Fibroblast of the conjunctiva (primary cell): ENCODE measurements at regions not wholly inside any gene's neighbourhood (a gene's known extent, or its start where the extent isn't known, plus 50 kb on each side); places are given as distances from the start of the nearest gene placed in this dataset.

Source experiments
- DNase-seq: peaks from one replicate; pipeline ENCODE4 v3.0.0-alpha.2; 2010; ENCODE audit warnings: low read depth

DNA sequence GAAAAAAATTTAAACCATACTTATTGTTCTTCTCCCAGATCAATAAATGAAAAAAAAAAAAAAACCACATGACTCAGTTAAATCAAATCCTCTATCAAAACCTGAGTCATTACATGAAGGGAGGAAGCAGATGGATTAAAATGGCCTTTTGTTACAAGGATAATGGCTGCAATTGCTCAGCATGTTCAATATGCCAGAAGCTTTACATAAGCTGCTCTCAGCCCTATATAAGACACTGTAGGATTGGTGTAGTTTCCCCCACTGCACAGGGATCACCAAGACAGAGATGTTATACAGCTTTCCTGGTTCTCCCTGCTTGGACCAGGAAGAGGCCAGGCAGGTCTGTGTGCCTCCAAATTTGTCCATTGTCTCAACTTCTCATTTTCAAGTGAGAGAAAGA is 101.6 kb upstream of the MAP1B start:
- DNase-seq = no peak

DNA sequence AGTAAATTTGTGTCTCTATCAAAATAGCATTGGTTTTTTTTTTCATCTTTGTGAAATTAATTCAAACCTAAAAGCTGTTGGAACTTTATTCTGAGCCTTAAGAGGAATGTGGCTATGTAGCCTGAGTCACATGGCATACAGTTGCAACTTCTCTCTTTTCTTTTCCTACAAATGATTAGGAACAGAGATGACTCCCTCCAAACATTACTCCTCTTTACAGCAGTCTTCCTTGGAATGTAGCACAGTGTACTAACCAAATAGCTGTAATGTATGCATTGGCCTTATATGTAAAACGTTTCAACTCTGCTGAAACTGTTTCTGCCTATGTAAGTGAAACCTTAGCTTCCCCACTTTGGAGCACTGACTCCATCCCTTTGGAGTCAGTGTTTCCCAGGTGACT is 100.9 kb upstream of the MAP1B start:
- DNase-seq = no peak

DNA sequence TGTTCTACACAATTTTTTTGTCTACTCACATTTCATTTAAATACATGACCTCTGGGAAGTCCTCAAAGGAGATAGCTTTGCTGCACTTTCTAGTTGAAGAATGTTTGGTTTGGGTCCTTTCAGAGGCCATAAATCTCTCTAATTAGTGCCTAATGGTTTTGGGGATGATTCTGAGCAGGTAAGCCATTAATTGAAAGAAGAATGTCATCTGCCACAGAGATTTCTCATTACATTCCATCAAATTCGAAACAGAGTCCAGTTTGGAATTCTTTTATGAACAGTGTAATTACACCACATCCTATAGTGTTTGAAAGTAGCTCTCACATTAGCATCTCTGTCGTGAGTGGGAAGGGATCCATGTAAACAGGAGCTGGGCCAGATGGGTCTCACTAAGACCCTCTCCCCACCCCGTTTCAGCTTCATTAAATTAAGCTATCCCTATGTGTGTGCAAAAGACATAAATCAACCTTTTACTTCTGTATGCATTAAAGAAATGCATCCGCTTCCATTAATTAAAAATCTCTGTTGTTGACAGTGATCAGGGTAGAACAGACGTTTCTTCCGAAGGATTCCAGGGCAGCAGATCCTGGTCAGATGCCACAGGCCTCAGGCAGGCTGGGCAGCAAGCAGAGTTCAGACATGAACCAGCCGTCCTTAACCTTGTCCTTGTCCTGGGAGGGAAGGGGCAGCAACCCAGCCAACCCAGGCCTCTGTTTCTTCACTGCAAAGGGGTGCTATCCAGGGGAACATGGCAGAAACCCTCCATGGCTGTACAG is 99.8 kb upstream of the MAP1B start:
- no peak for DNase-seq

DNA sequence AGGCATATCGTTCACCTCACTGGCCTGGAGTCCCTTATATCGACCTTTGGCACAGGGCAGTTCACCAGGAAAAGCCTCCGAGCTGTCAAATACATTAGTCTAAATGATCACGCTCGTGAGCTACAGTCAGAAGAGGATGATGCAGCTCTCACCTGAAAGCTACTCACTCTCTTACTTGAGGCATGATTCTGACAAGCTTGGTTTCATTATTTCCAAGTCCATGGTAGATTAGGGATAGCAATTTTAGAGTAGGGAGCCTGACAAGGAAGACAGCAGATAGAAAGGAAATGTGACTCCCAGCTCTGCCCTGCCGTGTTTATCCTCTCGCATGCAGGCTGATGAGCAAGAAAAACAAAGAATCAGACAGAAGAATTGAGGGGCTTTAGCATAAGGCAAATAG is 98.0 kb upstream of the MAP1B start:
- DNase-seq = no peak

DNA sequence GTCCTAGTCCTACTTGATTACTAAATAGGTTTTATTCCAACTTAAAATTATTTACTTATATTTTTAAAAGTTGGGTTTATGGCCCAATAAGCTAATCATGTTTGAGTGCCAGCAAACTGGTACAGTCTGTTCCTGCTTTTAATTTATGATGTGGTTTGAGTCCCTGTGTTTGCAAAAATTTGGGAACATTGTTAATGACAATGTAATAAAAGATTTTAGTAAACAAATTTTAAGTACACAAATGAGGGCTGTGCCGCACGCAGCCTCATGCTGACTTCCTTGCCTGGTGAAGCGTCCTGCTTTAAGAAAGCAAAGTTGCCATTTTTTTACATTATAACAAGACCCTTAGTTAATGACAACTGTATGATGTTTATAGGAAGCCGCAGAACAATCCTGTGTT is 96.8 kb upstream of the MAP1B start:
- DNase-seq = no peak

DNA sequence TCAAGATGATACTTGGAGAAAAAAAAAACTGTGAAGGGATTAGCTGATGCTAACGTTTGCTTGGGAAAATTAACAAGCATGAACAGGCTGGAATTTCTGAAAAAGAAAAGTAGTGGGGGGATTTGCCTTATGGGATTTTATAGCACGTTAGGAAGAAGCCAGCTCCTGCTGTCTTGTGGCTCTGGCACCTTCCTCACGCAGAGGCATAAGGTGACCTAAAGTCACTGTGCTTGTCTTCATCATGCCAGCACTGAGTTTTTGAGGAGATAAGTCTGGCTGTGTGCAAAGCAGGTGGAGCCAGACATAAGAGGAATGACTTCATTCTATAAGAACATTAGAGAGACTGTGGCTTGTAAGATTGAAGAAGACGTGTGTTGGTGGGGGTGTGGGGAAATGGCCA is 94.4 kb upstream of the MAP1B start:
- DNase-seq = no peak

DNA sequence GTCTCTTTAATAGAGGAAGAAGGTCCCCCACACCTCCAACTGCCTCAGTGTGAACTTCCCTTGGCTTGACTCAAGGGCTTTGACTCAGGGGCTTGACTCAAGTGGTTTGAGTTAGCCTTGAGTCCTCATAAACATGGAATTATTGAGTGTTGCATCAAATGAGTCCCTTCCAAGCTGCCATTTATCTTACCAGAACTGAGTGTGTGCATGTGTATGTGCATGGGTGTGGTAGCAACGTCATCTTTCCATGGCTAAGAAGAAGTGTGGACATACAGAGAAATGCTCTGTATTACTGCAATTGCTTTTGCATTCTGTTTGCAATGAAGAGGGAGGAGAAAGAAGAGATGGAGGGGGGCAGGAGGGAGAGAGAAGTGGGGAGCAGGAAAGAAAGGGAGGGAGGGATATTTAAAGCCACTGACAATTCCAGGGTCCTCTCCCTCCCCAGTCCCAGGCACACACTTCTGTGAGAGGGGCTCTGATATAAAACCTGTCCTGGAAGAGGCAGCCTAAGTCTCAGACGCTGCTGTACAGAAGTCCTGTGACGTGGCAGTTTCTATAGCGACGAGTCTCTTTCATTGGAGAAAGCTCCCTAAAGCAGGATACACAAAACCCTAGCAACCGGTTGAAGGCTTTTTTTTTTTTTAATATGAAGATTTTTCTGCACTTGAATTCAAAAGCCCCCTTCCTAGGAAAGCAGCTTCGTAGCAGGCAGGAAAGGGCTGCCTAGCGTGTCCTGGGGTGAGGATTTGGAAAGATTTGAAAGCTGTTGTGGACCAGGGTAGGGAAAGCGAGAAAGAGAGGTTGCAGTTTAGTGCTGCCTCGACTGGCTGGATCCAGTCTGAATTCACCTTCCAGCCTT is 93.3 kb upstream of the MAP1B start:
- DNase-seq = no peak

DNA sequence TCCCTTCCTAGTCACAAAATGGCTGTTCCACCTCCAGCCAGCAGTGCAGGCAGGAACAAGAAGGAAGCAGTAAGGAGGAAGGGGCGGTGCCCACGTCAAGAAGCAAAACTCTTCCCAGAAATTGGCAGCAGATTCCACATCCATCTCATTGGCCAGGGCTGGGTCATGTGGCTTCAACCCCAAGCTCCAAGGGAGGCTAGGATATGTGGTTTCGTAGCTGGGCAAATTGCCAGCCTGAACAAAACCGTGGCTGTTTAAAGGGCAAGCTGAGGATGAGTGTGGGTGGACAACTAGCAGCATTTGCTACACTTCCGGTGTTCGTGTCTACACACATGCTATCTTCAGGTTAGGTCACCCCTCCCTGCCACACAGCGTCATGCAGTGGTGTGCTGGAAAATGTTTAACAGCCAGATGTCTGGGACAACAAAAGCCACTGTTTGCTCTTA is 92.1 kb upstream of the MAP1B start:
- no peak for DNase-seq

DNA sequence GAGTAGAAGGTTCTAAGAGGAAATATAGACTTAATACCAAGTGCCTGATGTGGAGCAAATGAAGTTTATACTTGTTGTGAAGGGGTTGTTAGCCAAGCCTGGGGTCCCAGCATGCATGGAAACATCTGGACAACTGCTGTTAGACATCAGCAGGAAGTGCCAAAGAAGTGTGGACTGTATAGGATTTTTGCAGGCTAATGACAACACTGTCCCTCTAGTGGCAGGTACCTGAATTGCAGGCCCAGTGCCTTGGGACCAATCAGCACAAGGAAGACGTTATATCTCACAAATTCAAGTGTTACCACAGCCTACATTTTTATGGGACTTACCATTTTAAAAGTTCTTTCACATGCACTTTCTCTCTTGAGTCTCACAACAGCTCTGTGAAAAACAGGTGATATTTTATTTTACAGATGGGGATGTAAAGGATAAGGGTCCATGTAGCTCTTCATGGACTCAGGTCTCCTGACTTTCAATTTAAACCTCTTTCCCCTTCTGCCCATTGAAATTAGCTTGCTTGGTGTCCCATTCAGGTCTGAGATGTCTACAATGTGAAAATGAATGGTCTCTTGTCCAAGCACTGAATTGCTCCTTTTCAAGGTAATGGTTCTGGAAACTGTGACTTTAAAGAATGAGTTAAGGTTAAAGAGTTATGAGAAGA is 89.0 kb upstream of the MAP1B start:
- no peak for DNase-seq

DNA sequence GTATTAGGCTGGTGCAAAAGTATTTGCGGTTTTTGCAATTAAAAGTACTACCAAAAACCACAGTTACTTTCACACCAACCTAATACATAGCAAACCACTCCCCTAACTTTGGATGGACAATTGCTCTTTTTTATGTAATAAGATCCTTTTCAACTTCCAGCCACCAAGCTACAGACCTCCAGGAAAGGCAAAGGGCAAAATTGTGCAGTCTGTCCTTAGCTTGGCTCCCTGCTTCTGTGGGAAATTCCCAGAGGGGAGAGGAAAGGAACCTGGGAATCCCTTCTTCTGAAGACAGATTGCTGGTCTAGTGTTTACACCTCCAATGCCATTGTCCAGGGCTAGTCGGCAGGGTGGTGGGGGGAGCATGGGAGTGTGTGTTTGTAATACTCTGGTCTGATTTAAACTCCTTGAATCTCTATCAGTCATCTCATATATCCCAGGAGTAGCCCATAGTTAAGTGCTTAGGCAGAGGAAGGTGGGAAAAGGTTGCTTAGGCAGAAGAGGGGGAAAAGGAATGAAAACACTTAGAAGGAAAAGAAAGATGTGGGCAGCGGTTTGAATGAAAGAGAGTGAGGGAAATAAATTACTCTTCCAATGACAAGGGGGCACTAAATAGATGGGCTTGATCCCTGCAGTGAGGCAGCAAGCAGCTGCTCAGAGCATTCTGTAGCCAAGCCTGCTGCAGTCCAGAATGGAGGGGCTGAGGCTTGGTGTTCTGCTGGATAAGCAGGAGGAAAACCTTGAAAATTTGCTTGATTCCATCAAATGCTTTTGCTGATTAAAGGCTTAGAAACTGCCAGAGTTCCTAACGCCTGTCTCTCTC is 86.9 kb upstream of the MAP1B start:
- no peak for DNase-seq

DNA sequence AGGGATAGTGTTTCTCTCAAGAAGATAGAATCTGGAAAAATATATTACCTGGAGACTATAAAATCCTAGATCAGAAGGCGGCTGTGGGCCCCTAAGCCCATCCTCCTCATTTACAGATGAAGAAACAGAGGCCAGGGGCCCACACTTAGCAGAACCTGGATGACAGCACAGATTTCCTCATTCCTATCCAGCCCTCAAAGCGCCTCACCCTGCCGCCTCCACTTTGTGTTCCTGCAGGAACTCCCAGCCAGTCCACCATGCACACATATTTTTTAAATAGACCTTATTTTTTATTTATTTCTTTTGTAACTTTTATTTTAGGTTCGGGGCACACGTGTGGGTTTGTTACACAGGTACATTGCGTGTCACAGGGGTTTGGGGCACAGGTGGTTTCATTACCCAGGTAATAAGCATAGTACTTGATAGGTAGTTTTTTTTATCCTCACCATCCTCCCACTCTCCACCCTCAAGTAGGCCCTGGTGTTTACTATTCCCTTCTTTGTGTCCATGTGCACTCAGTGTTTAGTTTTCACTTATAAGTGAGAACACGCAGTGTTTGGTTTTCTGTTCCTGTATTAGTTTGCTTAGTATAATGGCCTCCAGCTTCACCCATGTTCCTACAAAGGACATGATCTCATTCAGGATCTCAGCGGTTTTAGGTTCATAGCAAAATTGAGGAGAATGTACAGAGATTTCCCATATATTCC is 85.5 kb upstream of the MAP1B start:
- no peak for DNase-seq

DNA sequence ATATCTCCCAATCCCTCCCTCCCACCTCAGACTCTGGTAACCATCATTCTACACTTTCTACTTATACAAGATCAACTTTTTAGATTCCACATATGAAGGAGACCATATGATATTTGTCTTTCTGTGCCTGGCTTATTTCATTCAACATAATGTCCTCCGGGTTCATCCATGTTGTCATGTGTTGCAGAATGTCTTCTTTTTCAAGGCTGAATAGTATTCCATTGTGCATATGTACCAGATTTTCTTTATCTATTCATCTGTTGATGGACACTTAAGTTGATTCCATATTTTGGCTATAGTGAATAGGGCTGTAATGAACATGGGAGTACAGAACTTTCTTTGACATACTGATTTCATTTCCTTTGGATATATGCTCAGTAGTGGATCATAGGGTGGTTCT is 78.9 kb upstream of the MAP1B start:
- DNase-seq = no peak

DNA sequence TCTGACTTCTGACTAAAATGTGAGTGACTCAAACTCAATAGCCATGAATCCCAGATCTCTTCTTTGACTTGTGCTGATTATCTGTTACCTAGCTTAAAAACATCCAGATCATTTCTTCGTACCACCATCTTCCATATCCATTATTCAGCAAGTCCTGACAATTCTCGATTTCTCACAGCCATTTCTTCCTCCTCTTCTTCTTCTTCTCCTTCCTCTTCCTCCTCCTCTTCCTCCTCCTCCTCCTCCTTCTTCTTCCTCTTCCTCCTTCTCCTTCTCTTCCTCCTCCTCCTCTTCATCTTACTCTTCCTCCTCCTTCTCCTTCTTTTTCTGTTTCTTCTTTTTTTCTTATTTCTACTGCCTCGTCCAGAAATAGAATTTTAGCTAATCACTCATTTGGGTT is 77.0 kb upstream of the MAP1B start:
- no peak for DNase-seq

DNA sequence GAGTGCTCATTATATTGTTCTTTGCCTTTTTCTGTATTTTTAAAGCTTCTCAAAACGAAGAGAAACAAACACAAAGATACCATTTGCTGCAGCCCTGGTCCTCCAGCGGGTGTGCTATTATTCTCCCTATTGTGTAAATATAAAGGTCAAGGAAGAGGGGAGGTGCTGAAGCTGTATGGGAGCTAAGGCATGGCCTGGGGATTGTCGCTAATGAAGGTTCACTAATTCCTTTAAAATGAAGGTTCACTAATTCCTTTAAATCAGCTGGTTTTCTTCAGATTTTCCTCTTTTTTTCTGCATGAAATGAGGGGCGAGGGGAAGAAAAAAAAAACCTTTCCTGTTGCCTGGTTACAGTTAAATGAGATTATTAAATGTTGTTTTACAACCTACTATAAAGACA is 74.5 kb upstream of the MAP1B start:
- no peak for DNase-seq

DNA sequence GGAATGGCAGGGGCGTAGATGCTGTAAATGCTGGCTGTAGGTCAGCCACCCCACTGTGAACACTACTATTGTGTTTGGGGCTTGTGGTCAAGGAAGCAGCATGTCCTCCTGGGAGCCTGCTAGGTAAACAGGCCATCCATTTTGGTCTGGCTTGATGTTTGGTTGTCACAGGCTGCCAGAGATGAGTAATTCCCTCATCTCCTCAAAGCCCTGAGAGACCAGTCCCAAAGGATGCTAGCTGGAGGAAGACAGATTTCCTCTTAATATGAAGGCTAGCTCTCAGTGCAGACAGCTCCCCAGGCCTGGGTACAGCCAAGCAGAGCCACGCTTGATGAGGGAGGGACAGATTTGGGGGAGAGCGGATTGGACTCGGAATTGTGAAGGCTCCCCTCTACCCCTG is 72.5 kb upstream of the MAP1B start:
- DNase-seq = no peak

DNA sequence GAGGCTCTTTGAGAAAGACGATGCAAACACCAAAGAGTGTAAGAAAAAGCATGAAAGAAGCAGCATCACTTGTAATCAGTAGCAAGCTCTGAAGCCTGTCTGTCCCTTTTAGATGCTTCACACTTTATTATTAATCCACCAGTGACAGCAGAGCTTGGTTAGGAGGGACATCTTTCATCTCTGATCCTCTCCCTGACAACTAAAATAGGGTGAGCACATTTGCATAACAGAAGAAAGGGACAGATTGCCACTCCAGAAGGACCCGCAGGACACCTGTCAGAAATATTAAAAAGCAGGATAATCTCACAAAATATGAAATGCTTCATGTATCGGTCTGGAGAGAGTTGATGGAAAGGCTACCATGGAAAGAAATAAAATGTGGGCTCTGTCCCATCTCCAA is 71.4 kb upstream of the MAP1B start:
- DNase-seq = no peak

DNA sequence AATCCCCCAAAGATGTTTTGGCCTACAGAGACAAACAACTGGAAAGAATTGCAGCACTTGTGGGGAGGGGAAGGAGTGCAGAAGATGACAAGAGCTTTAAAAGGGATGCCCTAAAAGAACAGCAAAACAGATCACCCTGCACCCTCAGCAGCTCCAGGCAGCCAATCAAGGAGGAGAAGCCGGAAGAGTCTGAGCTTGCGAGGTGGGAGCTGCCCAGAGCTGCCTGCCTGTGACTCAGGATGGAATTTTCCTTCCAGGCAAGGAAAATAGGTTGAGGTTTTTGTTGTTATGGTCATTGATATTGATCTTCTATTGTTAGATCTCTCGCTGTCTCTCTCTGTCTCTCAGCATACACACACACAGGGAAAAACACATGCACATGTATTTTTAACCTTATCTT is 70.3 kb upstream of the MAP1B start:
- DNase-seq = no peak

DNA sequence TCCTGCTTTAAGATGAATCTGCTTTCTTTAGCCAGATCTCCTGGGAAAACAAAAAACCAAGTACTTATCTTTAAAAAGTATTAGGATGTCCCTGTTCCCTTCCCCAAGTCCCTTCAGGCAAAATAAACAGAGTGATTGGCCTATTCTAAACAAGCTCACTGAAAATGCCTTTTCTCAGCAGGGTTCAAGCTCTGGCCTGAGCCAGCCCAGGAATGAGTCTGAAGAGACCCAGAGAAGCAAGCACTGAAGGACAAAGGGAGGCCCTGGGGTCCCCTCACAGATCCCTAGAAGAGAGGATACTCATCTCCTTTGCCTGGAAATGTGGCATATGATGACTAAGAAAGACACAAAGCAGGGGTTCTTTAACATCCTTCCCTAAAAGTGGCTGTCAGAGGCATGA is 66.8 kb upstream of the MAP1B start:
- DNase-seq = no peak

DNA sequence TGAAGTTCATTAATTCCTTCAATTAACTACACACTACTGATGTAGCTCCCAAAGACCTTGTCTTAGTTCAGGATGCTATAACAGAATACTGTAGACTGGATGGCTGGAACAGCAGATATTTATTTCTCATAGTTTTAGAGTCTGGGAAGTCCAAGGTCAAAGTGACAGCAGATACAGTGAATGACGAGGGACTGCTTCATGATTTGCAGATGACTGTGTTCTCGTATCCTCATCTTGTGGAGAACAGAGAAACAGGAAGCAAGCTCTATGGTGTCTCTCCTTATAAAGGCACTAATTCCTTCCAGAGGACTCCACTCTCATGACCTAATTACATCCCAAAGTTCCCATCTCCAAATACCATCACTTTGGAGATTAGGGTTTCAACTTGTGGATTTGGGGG is 65.6 kb upstream of the MAP1B start:
- no peak for DNase-seq

DNA sequence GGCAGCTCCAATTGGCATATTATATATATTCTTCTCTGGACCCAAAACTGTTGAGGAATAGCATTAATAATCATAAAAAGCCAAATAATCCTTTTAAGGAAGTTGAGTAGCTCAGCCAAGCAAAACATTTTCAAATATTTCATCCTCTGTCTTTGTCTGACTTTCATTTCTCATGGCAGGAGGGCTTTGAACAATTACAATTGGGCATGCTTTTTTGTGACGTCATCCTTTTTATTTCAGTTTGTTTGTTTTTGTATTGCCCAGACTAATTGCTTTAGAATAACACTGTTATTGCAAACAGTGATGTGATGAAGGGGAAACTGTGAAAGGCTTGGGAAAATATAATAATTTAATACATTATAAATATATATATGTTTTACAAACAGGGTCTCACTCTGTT is 65.2 kb upstream of the MAP1B start:
- no peak for DNase-seq

DNA sequence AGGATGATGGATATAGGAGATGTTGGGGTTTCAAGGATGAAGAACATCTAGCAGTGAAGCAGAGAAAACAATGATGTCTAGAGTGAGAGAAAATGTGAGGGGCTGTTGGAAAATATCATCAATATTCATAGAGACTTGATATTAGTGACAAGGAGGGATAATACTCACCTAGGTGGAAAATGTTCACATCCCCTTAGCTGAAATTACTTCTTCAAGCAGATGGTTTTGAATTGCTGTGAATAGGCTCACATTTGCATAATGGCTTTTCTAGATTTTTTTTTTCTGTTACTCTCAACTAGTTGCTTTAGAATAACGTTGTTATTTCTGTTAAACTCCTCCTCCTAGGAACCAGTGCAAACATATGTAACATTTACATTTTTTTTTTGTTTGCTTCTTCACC is 61.6 kb upstream of the MAP1B start:
- no peak for DNase-seq

DNA sequence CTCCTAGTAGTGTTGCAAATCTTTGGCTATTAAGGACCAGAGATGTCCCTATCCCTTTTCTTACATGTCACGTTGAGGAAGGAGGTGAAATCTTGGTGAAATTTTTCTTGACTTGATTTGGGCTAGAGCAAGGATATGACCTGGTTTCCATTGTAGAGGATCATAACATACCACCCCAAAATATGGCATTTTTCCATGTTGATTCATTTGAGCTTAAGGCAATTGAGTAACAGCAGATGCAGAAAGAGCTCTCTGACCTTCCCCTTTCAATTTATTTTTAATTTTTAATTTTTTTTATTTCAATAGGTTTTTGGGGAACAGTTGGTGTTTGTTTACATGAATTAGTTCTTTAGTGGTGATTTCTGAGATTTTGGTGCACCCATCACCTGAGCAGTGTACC is 61.2 kb upstream of the MAP1B start:
- no peak for DNase-seq
